ENCODE measurements at regions not wholly inside any gene's neighbourhood (a gene's known extent, or its start where the extent isn't known, plus 50 kb on each side); places are given as distances from the start of the nearest gene placed in this dataset.

- Mint-ChIP-seq H3K4me3 (no peak overlapping the region), H3K9me3 (no peaks in the 10 kb centered on the region), H3K27ac (no peak overlapping the region), H3K4me1 (ENCODE audit: unreplicated experiment) (no peaks in the 10 kb centered on the region), H3K36me3 (no peaks in the 10 kb centered on the region), H3K27me3 (no peaks in the 10 kb centered on the region)
- no peak for DNase-seq (ENCODE audit: extremely low spot score, unreplicated experiment)
- TF ChIP-seq CTCF (conservative IDR thresholded peaks at IDR 0.05): no peak
Measured at GRCh38 chr11:25910086-25910485, 421.8 kb upstream of the ANO3 start.

GRCh38 chr11:25920356-25920755, 411.6 kb upstream of the ANO3 start:
- Mint-ChIP-seq H3K27me3 (no peaks in the 10 kb centered on the region), H3K4me3 (no peak overlapping the region), H3K27ac (no peak overlapping the region), H3K36me3 (no peaks in the 10 kb centered on the region), H3K9me3 (no peaks in the 10 kb centered on the region), H3K4me1 (ENCODE audit: unreplicated experiment) (no peaks in the 10 kb centered on the region)
- no peak for TF ChIP-seq CTCF (conservative IDR thresholded peaks at IDR 0.05)
- DNase-seq (ENCODE audit: extremely low spot score, unreplicated experiment): no peak

GRCh38 chr11:25924586-25924985, 407.3 kb upstream of the ANO3 start:
- no peak for TF ChIP-seq CTCF (conservative IDR thresholded peaks at IDR 0.05)
- no peaks in the 10 kb centered on the region for H3K36me3 Mint-ChIP-seq

DNA sequence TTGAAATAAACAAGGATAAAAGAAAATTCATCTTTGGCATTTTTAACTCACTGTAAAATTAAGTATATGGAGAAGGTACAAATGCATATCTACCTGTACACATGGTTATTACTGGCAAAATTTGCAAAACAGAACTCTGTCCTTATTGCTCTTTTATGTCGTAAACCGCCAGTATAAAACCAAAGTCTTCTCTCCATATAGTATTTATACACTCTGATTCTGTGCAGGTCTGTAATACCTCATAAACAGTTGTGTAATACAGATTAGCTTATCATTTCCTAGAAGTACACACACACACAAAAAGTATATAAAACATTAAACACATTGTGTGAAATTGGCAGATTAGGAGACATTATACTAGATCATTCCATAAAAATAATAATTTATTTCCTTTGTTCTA, 406.6 kb upstream of the ANO3 start:
- no peaks in the 10 kb centered on the region for H3K36me3 Mint-ChIP-seq
- H3K27ac Mint-ChIP-seq: no peak overlapping the region
- TF ChIP-seq CTCF (conservative IDR thresholded peaks at IDR 0.05): no peak
- peaks cover 6% of the 10 kb centered on the region for H3K4me1 Mint-ChIP-seq (ENCODE audit: unreplicated experiment)
- no peaks in the 10 kb centered on the region for H3K9me3 Mint-ChIP-seq
- no peak for DNase-seq (ENCODE audit: extremely low spot score, unreplicated experiment)
- H3K4me3 Mint-ChIP-seq: no peak overlapping the region
- no peaks in the 10 kb centered on the region for H3K27me3 Mint-ChIP-seq

More at GRCh38 chr11:25924586-25924985, 407.3 kb upstream of the ANO3 start:
- Mint-ChIP-seq H3K4me1 (ENCODE audit: unreplicated experiment) (peaks cover 6% of the 10 kb centered on the region), H3K4me3 (no peak overlapping the region), H3K9me3 (no peaks in the 10 kb centered on the region), H3K27ac (no peak overlapping the region), H3K27me3 (no peaks in the 10 kb centered on the region)
- no peak for DNase-seq (ENCODE audit: extremely low spot score, unreplicated experiment)

DNA sequence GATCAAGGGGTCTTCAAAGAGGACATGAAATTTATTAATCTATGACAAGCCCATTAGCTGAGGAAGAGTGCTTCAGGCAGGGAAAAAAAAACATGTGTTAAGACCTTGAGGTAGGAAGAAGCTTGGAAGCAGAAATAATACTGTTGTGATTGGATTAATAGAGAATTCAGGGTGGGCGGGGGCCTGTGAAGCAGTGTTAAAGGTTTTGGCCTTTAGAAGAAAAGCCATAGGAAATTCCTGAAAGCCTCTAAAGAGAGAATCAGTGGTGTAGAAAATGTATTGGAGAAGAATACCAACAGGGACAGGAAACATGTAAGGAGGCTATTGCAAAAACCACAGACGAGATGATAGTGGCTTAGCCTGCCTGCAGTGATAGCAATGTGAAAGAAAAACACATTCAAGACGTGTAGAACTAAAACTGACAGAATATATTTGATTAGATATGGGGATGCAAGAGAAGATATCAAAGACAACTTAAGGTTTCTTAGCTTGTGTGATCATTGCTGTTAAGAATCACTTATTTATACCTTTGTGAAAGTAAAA, 404.4 kb upstream of the ANO3 start:
- Mint-ChIP-seq H3K27ac (no peak overlapping the region), H3K36me3 (peaks cover 4% of the 10 kb centered on the region), H3K9me3 (peaks cover 7% of the 10 kb centered on the region), H3K4me3 (no peak overlapping the region), H3K4me1 (ENCODE audit: unreplicated experiment) (peaks cover 6% of the 10 kb centered on the region), H3K27me3 (no peaks in the 10 kb centered on the region)
- no peak for DNase-seq (ENCODE audit: extremely low spot score, unreplicated experiment)
- TF ChIP-seq CTCF (conservative IDR thresholded peaks at IDR 0.05): no peak

DNA sequence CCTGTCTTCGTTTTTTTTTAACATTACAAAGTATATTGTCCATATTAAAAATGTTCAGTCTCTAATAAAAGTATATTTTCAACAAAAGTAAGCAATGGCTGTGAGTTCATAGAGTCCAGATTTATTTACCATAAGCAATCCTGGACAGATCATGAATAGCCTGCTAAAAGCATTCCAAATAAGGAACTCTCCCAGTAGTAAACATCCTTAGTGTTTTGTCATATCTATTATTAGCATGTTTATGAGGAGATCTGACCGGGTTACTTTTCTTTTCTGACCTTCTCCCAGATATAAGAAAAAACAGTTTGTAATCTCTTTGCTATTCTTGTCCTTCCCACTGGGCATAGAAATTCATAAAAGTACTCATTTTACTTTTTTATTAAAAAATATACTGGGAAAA, 403.9 kb upstream of the ANO3 start:
- no peak for TF ChIP-seq CTCF (conservative IDR thresholded peaks at IDR 0.05)
- Mint-ChIP-seq H3K4me3 (no peak overlapping the region), H3K4me1 (ENCODE audit: unreplicated experiment) (peaks cover 6% of the 10 kb centered on the region), H3K9me3 (peaks cover 7% of the 10 kb centered on the region), H3K27me3 (no peaks in the 10 kb centered on the region), H3K27ac (no peak overlapping the region), H3K36me3 (peaks cover 4% of the 10 kb centered on the region)
- DNase-seq (ENCODE audit: extremely low spot score, unreplicated experiment): no peak

Measured in type B pancreatic cell (in vitro differentiated cells).